HG02885 (cell line): ENCODE measurements at regions not wholly inside any gene's neighbourhood (a gene's known extent, or its start where the extent isn't known, plus 50 kb on each side); places are given as distances from the start of the nearest gene placed in this dataset.

Experiments used
- ATAC-seq: cut with Tn5 transposase; IDR thresholded peaks from one replicate; pipeline ENCODE4 v1.9.1; 2021; ENCODE audit warnings: mild to moderate bottlenecking; ENCODE audit not compliant: unreplicated experiment, poor library complexity

GRCh38 chr16:52896478-52897164 lies 156.1 kb downstream of the CHD9NB start:
- no peak for ATAC-seq

GRCh38 chr16:52874042-52874441 lies 178.7 kb downstream of the CHD9NB start:
- no peak for ATAC-seq

GRCh38 chr16:52872731-52873130 lies 180.0 kb downstream of the CHD9NB start:
- no peak for ATAC-seq

GRCh38 chr16:52871481-52871880 lies 181.2 kb downstream of the CHD9NB start:
- ATAC-seq = no peak

- no peak for ATAC-seq
Measured at GRCh38 chr16:52869243-52869642, 183.5 kb downstream of the CHD9NB start.

GRCh38 chr16:52863000-52863399 lies 189.7 kb downstream of the CHD9NB start:
- no peak for ATAC-seq

- ATAC-seq = no peak
Measured at GRCh38 chr16:52861614-52862022, 191.1 kb downstream of the CHD9NB start.

- ATAC-seq = no peak
Measured at GRCh38 chr16:52855463-52855862, 197.2 kb downstream of the CHD9NB start.

- ATAC-seq = no peak
Measured at GRCh38 chr16:52852978-52853377, 199.7 kb downstream of the CHD9NB start.

- no peak for ATAC-seq
Measured at GRCh38 chr16:52851211-52851740, 201.4 kb downstream of the CHD9NB start.

GRCh38 chr16:52843381-52843780 lies 209.3 kb downstream of the CHD9NB start:
- no peak for ATAC-seq

GRCh38 chr16:52837251-52837650 lies 215.4 kb downstream of the CHD9NB start:
- ATAC-seq = no peak

GRCh38 chr16:52834736-52835465 lies 217.8 kb downstream of the CHD9NB start:
- no peak for ATAC-seq

- ATAC-seq = no peak
Measured at GRCh38 chr16:52832771-52833170, 219.9 kb downstream of the CHD9NB start.

GRCh38 chr16:52827456-52827855 lies 225.2 kb downstream of the CHD9NB start:
- no peak for ATAC-seq

GRCh38 chr16:52825892-52826291 lies 226.8 kb downstream of the CHD9NB start:
- no peak for ATAC-seq

- ATAC-seq = no peak
Measured at GRCh38 chr16:52819808-52820207, 232.9 kb downstream of the CHD9NB start.

- ATAC-seq = no peak
Measured at GRCh38 chr16:52819405-52819804, 233.3 kb downstream of the CHD9NB start.

- ATAC-seq = no peak
Measured at GRCh38 chr16:52817696-52818095, 235.0 kb downstream of the CHD9NB start.

GRCh38 chr16:52816993-52817392 lies 235.7 kb downstream of the CHD9NB start:
- no peak for ATAC-seq

GRCh38 chr16:52812678-52813556 lies 239.8 kb downstream of the CHD9NB start:
- ATAC-seq = no peak
